Fibroblast of villous mesenchyme (primary cell): ENCODE measurements at regions not wholly inside any gene's neighbourhood (a gene's known extent, or its start where the extent isn't known, plus 50 kb on each side); places are given as distances from the start of the nearest gene placed in this dataset.
A peak's percentile ranks its signal among the peaks of the same experiment; 100 is the strongest.

Source experiments
- DNase-seq: peaks from one replicate; pipeline ENCODE4 v3.0.0-alpha.2; 2010; ENCODE audit warnings: low read depth
- H3K4me3 ChIP-seq: 2 replicates; pipeline ENCODE4 v1.5.1; 2011; ENCODE audit warnings: low read depth, mild to moderate bottlenecking, low read length
- TF ChIP-seq, protein P1 (sequence below): IDR thresholded peaks from 2 replicates; pipeline ENCODE4 v1.5.1; 2012; ENCODE audit warnings: low read depth, mild to moderate bottlenecking, low read length; ENCODE audit not compliant: insufficient read depth

DNA sequence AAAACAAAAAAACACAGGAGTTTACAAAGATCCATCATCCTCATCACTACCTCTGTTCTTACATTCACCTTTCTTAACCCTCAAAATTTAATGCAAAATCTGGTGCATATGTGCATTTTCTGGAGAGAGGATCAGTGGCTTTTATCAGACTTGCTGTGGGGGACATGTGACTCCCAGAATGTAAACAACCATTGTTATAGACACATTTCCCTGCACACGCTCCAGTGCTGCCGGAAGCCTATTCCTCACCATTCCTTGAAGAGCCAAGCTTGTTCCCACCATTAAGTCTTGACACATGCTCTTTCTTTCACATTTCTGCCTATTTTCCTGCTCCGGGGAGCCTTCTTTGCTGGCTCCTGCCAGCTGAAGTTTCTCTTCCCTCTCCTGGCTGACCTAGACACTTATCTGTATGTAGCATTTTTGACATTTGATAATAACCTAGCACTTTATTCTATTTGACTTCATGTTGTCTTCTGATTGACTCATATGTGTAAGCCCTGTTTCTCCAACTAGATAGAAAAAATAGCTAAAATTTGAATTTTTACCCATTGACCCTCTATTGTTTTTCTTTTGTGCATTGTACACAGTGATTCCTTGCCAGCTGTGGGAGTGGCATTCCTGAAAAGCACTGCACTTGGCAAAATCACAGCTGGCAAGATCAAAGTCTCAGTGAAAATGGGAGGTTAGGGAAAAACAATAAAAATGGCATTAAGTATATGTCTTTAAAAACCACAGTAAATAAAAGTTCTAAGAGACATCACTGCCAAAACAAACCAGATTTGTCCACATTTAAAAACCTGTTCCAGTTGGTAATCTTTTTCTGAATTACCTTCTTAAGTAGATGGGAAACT is 76.8 kb upstream of the CIBAR2 start:
- DNase-seq = no peak
- H3K4me3 ChIP-seq = no peak overlapping the region
- TF ChIP-seq, protein P1, sequence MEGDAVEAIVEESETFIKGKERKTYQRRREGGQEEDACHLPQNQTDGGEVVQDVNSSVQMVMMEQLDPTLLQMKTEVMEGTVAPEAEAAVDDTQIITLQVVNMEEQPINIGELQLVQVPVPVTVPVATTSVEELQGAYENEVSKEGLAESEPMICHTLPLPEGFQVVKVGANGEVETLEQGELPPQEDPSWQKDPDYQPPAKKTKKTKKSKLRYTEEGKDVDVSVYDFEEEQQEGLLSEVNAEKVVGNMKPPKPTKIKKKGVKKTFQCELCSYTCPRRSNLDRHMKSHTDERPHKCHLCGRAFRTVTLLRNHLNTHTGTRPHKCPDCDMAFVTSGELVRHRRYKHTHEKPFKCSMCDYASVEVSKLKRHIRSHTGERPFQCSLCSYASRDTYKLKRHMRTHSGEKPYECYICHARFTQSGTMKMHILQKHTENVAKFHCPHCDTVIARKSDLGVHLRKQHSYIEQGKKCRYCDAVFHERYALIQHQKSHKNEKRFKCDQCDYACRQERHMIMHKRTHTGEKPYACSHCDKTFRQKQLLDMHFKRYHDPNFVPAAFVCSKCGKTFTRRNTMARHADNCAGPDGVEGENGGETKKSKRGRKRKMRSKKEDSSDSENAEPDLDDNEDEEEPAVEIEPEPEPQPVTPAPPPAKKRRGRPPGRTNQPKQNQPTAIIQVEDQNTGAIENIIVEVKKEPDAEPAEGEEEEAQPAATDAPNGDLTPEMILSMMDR = no peak

DNA sequence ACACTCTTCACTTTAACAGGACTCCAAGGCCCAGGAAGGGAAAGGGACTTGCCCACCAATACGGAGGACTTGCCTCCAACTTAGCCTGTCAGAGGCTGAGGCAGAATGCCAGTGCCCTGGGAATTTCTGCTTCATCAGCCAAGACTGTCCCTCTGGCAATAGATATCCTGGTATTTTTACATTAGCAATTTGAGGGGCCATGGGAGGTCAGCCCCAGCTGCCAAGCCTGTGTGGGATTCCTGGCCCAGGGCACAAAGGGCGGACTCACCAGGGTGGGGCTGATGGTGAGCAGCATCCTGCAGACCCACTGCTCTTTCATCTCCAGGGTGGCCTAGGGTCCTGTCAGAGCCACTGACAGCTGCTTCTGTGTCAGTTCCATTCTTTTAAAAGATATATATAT is 78.3 kb upstream of the CIBAR2 start:
- TF ChIP-seq, protein P1 = no peak
- no peak for DNase-seq
- no peak overlapping the region for H3K4me3 ChIP-seq

DNA sequence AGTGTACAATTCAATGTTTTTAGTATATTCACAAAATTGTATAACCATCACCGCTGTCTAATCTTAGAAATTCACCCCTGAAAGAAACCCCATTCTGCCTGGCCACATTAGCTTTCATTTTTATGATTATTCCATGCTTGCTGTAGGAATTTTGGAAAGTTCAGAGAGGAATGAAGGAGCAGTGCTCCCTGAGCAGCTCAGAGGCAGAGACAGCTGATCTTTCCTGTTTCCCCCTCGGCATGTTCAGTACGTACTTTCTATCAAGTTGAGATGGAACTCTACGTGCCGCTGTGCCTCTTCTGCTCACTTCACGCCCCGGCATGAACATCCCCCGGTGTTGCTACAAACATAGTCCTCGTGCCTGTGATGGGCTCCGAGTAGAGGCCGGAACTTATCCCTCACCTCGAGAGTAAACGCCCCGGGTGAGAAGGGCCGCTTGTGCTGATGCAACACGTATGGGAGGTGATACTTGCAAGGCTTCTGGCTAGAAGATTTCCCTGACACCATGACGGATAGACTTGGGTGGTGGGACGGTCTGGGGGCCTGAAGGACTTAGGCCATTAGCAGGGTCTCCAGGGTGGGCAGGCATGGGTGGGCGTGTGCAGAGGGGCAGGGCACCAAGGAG is 79.2 kb upstream of the CIBAR2 start:
- DNase-seq = no peak
- H3K4me3 ChIP-seq = no peak overlapping the region
- TF ChIP-seq, protein P1 = no peak

DNA sequence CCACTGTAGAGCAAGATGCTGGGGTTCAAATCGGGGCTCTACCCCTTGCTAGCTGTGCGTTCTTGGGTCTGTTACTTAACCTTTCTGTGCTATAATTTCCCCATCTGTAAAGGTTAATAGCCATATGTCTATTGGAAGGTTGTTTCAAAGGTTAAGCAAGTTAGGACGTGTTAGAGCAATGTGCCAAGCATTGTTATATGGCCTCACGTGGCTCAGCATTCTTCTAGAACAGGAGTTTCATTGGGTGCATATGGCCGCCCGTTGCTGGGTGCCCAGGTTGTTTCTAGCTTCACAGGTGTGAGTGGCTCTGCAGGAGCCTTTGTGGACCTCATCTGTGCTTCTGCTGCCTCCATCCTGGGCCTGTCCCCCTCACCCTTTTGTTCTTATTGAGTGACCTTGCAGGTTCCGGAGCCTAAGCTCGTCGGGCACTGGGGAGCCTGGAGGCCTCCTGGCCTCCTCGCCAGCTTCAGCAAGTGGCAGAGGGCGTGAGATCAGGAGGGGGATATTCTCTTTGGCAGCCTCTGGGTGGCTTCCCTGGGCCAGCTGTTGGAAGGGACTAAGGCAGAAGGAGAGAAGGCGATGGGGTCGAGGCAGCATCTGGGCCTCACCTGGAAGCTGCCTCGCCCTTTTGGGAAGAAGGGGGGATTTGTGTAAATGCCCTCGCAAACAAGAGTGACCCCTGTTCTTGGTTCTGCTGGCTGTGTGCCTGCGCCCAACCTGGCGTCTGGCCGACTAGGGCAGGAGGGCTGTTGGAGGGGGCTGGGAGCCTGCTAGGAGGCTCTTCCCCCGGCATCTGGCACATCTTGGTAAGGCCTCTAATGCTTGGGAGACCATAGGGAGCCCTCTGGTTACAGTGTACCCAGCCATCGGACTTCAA is 80.2 kb upstream of the CIBAR2 start:
- H3K4me3 ChIP-seq = no peak overlapping the region
- TF ChIP-seq, protein P1 = no peak
- DNase-seq = no peak

DNA sequence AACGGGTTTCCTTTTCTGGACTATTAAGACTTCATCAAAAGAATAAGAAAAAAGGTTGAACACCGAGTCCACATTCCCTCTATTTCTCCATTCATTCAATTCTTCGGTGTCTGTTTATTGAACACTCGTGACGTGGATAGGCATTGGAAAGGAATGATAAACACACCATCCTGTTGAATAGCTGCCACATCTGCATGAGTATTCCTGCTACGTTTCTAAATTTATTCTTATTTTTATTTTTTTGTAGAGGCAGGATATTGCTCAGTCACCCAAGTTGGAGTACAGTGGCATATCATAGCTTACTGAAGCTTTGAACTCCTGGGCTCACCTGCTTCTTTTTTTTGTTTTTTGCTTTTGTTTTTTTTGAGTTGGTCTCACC is 80.8 kb upstream of the CIBAR2 start:
- TF ChIP-seq, protein P1 = no peak
- H3K4me3 ChIP-seq = no peak overlapping the region
- DNase-seq = peak; percentile 70

DNA sequence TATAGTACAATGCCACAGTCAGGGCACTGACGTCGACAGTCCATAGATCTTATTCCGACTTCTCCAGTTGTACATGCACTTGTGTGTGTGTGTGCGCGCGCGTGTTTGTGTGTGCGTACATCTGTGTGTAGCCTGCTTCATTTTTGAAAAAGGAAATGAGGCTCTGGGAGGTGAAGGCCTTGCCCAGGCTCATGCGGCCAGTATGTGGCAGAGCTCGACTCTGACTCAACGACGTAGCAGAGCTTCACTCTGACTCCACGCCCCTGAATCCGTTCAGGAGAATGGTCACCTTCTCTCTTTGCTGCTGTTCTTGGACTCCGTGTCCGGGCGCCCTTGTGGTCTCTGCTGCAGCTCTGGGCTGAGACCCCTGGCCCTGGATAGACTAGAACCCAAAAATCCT is 81.6 kb upstream of the CIBAR2 start:
- DNase-seq = no peak
- H3K4me3 ChIP-seq = no peak overlapping the region
- TF ChIP-seq, protein P1 = no peak
